Adrenal gland (tissue), 5 donors: ENCODE measurements at regions not wholly inside any gene's neighbourhood (a gene's known extent, or its start where the extent isn't known, plus 50 kb on each side); places are given as distances from the start of the nearest gene placed in this dataset.
"Not testable (repeated sequence)": the region's sequence is repeated elsewhere in the genome, so short reads cannot be mapped to it uniquely, and the experiment has no call there.

Experiments used
- CTCF ChIP-seq, 6 experiments: fragments of 450-650 bp in 4 of 6; fragments of 200-600 bp in 2 of 6; sonication (generic) in 1 of 6; IDR thresholded peaks; 1 replicate in 5 of 6; 2 replicates in 1 of 6; pipeline versions ENCODE4 v1.5.1 to v1.8.0; 2016 to 2021; ENCODE audit warnings: antibody characterized with exemption in 6 of 6, mild to moderate bottlenecking in 2 of 6, moderate library complexity in 1 of 6
- POLR2A ChIP-seq, 2 donors: fragments of 450-650 bp; IDR thresholded peaks; one replicate each; pipeline ENCODE4 v1.6.1; 2017; ENCODE audit warnings: antibody characterized with exemption in 2 of 2, mild to moderate bottlenecking in 2 of 2, moderate library complexity in 1 of 2
- donor health status: DM: no; HTN: no; CAD: no.

- not testable (repeated sequence) for TF ChIP-seq CTCF, POLR2A (IDR thresholded peaks at IDR 0.05)
These were observed 318.1 kb upstream of the FRG1 start for GRCh38 chr4:189622574-189622973.
